Esophagus muscularis mucosa (tissue), 4 donors: ENCODE measurements at regions not wholly inside any gene's neighbourhood (a gene's known extent, or its start where the extent isn't known, plus 50 kb on each side); places are given as distances from the start of the nearest gene placed in this dataset.

ENCODE experiments used
- DNase-seq: peaks from one replicate; pipeline ENCODE4 v3.0.0-alpha.2; 2017; ENCODE audit errors: extremely low spot score
- H3K27ac ChIP-seq, 4 donors: fragments of 200-600 bp; sonication (generic); replicated peaks in 1 of 4; 1 replicate in 3 of 4; 2 replicates in 1 of 4; pipeline ENCODE4 v1.5.1; 2016 to 2019; ENCODE audit warnings: mild to moderate bottlenecking in 1 of 4
- H3K27me3 ChIP-seq, 4 donors: fragments of 200-600 bp; sonication (generic); one replicate each; pipeline versions ENCODE4 v1.5.1 to v1.6.0; 2016 to 2019
- H3K36me3 ChIP-seq, 4 donors: fragments of 200-600 bp; sonication (generic); one replicate each; pipeline ENCODE4 v1.5.1; 2016 to 2019
- H3K4me1 ChIP-seq, 4 donors: fragments of 200-600 bp; sonication (generic); one replicate each; pipeline ENCODE4 v1.5.1; 2016 to 2019
- H3K4me3 ChIP-seq, 4 donors: fragments of 200-600 bp; sonication (generic); 1 replicate in 2 of 4; 2 replicates in 2 of 4; pipeline ENCODE4 v1.5.1; 2016 to 2019; ENCODE audit warnings: mild to moderate bottlenecking in 4 of 4, moderate library complexity in 1 of 4
- H3K9me3 ChIP-seq, 4 donors: fragments of 200-600 bp; sonication (generic); 1 replicate in 3 of 4; 2 replicates in 1 of 4; pipeline ENCODE4 v1.5.1; 2016 to 2019
- CTCF ChIP-seq, 3 experiments: fragments of 200-600 bp in 2 of 3; fragments of 450-650 bp in 1 of 3; sonication (generic) in 2 of 3; IDR thresholded peaks; one replicate each; pipeline ENCODE4 v1.5.1; 2017 to 2019; ENCODE audit warnings: antibody characterized with exemption in 3 of 3, mild to moderate bottlenecking in 2 of 3, moderate library complexity in 1 of 3
- EP300 ChIP-seq: sonication (generic); formaldehyde crosslinking; IDR thresholded peaks from one replicate; pipeline ENCODE4 v1.6.1; 2017; ENCODE audit warnings: antibody characterized with exemption
- POLR2A ChIP-seq: fragments of 450-650 bp; IDR thresholded peaks from one replicate; pipeline ENCODE4 v1.6.1; 2017; ENCODE audit warnings: antibody characterized with exemption, moderate library complexity, mild to moderate bottlenecking, low read depth
- POLR2AphosphoS5 ChIP-seq, 2 donors: sonication (generic); formaldehyde crosslinking; IDR thresholded peaks; one replicate each; pipeline ENCODE4 v1.6.1; 2017; ENCODE audit warnings: antibody characterized with exemption in 2 of 2
- WGBS: methylation state at CpG from one replicate; pipeline ENCODE4 v1.1.5; 2018; 5-methylcytosine and 5-hydroxymethylcytosine counted together
- intact Hi-C: fragments of 100-400 bp; cut with DNase I; formaldehyde crosslinking; loops from one replicate; pipeline ENCODE4 v1.15.1; 2023

- 77% methylated on average over 3 of the region's 3 CpGs for WGBS
- H3K27ac ChIP-seq = no peak overlapping the region
- H3K27me3 ChIP-seq = peaks cover 0 to 6% (median 0%) of the 10 kb centered on the region in 4 donors
- DNase-seq = peak; percentile 75
- TF ChIP-seq EP300 (no peak), POLR2A (no peak), POLR2AphosphoS5 (IDR thresholded peaks at IDR 0.05) (no peak), CTCF (IDR thresholded peaks at IDR 0.05) (no peak)
- no peaks in the 10 kb centered on the region for H3K9me3 ChIP-seq
- no peaks in the 10 kb centered on the region for H3K4me1 ChIP-seq
- no peaks in the 10 kb centered on the region for H3K36me3 ChIP-seq
- intact Hi-C loops = no loop called here
- no peak overlapping the region for H3K4me3 ChIP-seq
Observed at GRCh38 chr13:30047154-30047874, 196.9 kb upstream of the UBL3 start.

- Histone ChIP-seq H3K27ac (no peak overlapping the region), H3K36me3 (no peaks in the 10 kb centered on the region), H3K4me3 (no peak overlapping the region), H3K4me1 (no peaks in the 10 kb centered on the region), H3K9me3 (no peaks in the 10 kb centered on the region), H3K27me3 (no peaks in the 10 kb centered on the region)
- peak; percentile 79 for DNase-seq
- 82% methylated on average over 7 of the region's 7 CpGs for whole genome bisulfite sequencing
- intact Hi-C loops = no loop called here
- TF ChIP-seq POLR2AphosphoS5 (IDR thresholded peaks at IDR 0.05) (no peak), CTCF (IDR thresholded peaks at IDR 0.05) (no peak), EP300 (no peak), POLR2A (no peak)
Observed at GRCh38 chr13:30045916-30046704, 195.7 kb upstream of the UBL3 start.

- H3K27ac ChIP-seq = no peak overlapping the region
- no peaks in the 10 kb centered on the region for H3K36me3 ChIP-seq
- intact Hi-C loops = no loop called here
- TF ChIP-seq POLR2AphosphoS5 (IDR thresholded peaks at IDR 0.05) = no peak
- H3K4me3 ChIP-seq = no peak overlapping the region
- 86% methylated on average over 1 of the region's 1 CpG for WGBS
- DNase-seq = peak; percentile 42
- H3K9me3 ChIP-seq = no peaks in the 10 kb centered on the region
- H3K27me3 ChIP-seq = peaks cover 0 to 10% (median 0%) of the 10 kb centered on the region in 4 donors
- H3K4me1 ChIP-seq = no peaks in the 10 kb centered on the region
Observed at GRCh38 chr13:30044932-30045331, 194.5 kb upstream of the UBL3 start.

- no peaks in the 10 kb centered on the region for H3K36me3 ChIP-seq
- peaks cover 0 to 22% (median 2%) of the 10 kb centered on the region in 4 donors for H3K27me3 ChIP-seq
- intact Hi-C loops = no loop called here
- no peaks in the 10 kb centered on the region for H3K9me3 ChIP-seq
- no peak overlapping the region for H3K4me3 ChIP-seq
- TF ChIP-seq POLR2A (no peak), CTCF (IDR thresholded peaks at IDR 0.05) (no peak), EP300 (no peak), POLR2AphosphoS5 (IDR thresholded peaks at IDR 0.05) (no peak)
- no peaks in the 10 kb centered on the region for H3K4me1 ChIP-seq
- DNase-seq = peak; percentile 85
- H3K27ac ChIP-seq = no peak overlapping the region
Observed at GRCh38 chr13:30043631-30043925, 193.2 kb upstream of the UBL3 start.

- Histone ChIP-seq H3K9me3 (no peaks in the 10 kb centered on the region), H3K4me3 (no peak overlapping the region), H3K27ac (no peak overlapping the region), H3K27me3 (peaks cover 0 to 22% (median 2%) of the 10 kb centered on the region in 4 donors), H3K36me3 (no peaks in the 10 kb centered on the region), H3K4me1 (no peaks in the 10 kb centered on the region)
- WGBS = 100% methylated on average over 2 of the region's 5 CpGs
- intact Hi-C loops = no loop called here
- TF ChIP-seq POLR2AphosphoS5 (IDR thresholded peaks at IDR 0.05) (no peak), CTCF (IDR thresholded peaks at IDR 0.05) (no peak), POLR2A (no peak), EP300 (no peak)
- DNase-seq = peak; percentile 60
Observed at GRCh38 chr13:30042891-30043630, 192.6 kb upstream of the UBL3 start.
